HEK293 (cell line): ENCODE measurements at regions not wholly inside any gene's neighbourhood (a gene's known extent, or its start where the extent isn't known, plus 50 kb on each side); places are given as distances from the start of the nearest gene placed in this dataset.

Experiments used
- CTCF ChIA-PET: fragments of 350-600 bp; formaldehyde crosslinking; extraction: SDS; loops from one replicate; lab custom pipeline; 2021; ENCODE audit warnings: antibody characterized with exemption; lab: Yijun Ruan, JAX
- POLR2A ChIA-PET: fragments of 300-600 bp; formaldehyde crosslinking; extraction: SDS; loops from one replicate; lab custom pipeline; 2020; ENCODE audit warnings: antibody characterized with exemption, inconsistent platforms; lab: Yijun Ruan, JAX
- H3K27ac ChIP-seq: fragments of 200-500 bp; sonication (Bioruptor generic); 2 replicates; pipeline ENCODE4 v1.5.1; 2014; ENCODE audit warnings: low read depth, low read length, control low read depth, inconsistent platforms; ENCODE audit errors: extremely low read depth
- H3K36me3 ChIP-seq, 2 experiments: fragments of 200-500 bp in 1 of 2; sonication (Bioruptor generic) in 1 of 2; 1 replicate in 1 of 2; 2 replicates in 1 of 2; pipeline ENCODE4 v1.5.1; 2014 to 2017; ENCODE audit warnings: inconsistent platforms in 2 of 2, low read length in 2 of 2; ENCODE audit not compliant: control insufficient read depth in 2 of 2, insufficient read depth in 1 of 2
- H3K4me1 ChIP-seq: fragments of 200-500 bp; sonication (Bioruptor generic); 2 replicates; pipeline ENCODE4 v1.5.1; 2014; ENCODE audit warnings: mild to moderate bottlenecking, low read length, inconsistent platforms; ENCODE audit not compliant: control insufficient read depth, insufficient read depth
- H3K4me3 ChIP-seq: 2 replicates; pipeline ENCODE4 v1.5.1; 2011; ENCODE audit warnings: low read depth, mild to moderate bottlenecking, control low read depth, low read length, moderate library complexity
- H3K9me3 ChIP-seq: fragments of 200-500 bp; sonication (Bioruptor generic); 2 replicates; pipeline ENCODE4 v1.5.1; 2014; ENCODE audit warnings: low read depth, low read length, inconsistent platforms; ENCODE audit not compliant: control insufficient read depth, insufficient read depth
- MEIS1 ChIP-seq: sonication (generic); formaldehyde crosslinking; IDR thresholded peaks from 2 replicates; pipeline ENCODE4 v1.8.1; 2022; ENCODE audit warnings: missing genetic modification reagents, mild to moderate bottlenecking, borderline replicate concordance
- SALL2 ChIP-seq: fragments of 450-650 bp; formaldehyde crosslinking; IDR thresholded peaks from 2 replicates; pipeline ENCODE4 v1.5.0; 2017; ENCODE audit warnings: missing biosample characterization, mild to moderate bottlenecking, missing genetic modification characterization, borderline replicate concordance
- ZBTB21 ChIP-seq: fragments of 450-650 bp; formaldehyde crosslinking; IDR thresholded peaks from 2 replicates; pipeline ENCODE4 v1.5.1; 2017; ENCODE audit warnings: missing biosample characterization, missing genetic modification characterization
- ZNF140 ChIP-seq: fragments of 450-650 bp; formaldehyde crosslinking; IDR thresholded peaks from 2 replicates; pipeline ENCODE4 v1.5.1; 2016; ENCODE audit warnings: missing biosample characterization, missing genetic modification characterization
- ZNF23 ChIP-seq: fragments of 450-650 bp; formaldehyde crosslinking; IDR thresholded peaks from 2 replicates; pipeline ENCODE4 v1.5.1; 2016; ENCODE audit warnings: missing biosample characterization, missing genetic modification characterization, borderline replicate concordance
- ZNF48 ChIP-seq: fragments of 450-650 bp; formaldehyde crosslinking; IDR thresholded peaks from 2 replicates; pipeline ENCODE4 v1.5.1; 2016; ENCODE audit warnings: missing biosample characterization, missing genetic modification characterization
- ZNF549 ChIP-seq: fragments of 450-650 bp; IDR thresholded peaks from 2 replicates; pipeline ENCODE4 v1.5.1; 2018; ENCODE audit warnings: missing biosample characterization, missing genetic modification characterization, mild to moderate bottlenecking, inconsistent platforms, moderate library complexity
- ZNF555 ChIP-seq: fragments of 450-650 bp; formaldehyde crosslinking; conservative IDR thresholded peaks from 2 replicates; pipeline ENCODE4 v1.5.1; 2017; ENCODE audit warnings: missing biosample characterization, mild to moderate bottlenecking, missing genetic modification characterization, inconsistent platforms
- ZNF561 ChIP-seq: fragments of 450-650 bp; IDR thresholded peaks from 2 replicates; pipeline ENCODE4 v1.5.1; 2018; ENCODE audit warnings: missing biosample characterization, missing genetic modification characterization, borderline replicate concordance
- ZNF610 ChIP-seq: fragments of 450-650 bp; formaldehyde crosslinking; IDR thresholded peaks from 2 replicates; pipeline ENCODE4 v1.5.1; 2016; ENCODE audit warnings: missing biosample characterization, missing genetic modification characterization, borderline replicate concordance
- ZNF658 ChIP-seq: fragments of 450-650 bp; formaldehyde crosslinking; IDR thresholded peaks from 2 replicates; pipeline ENCODE4; 2016; ENCODE audit warnings: missing biosample characterization, missing genetic modification characterization
- ZNF660 ChIP-seq: fragments of 450-650 bp; IDR thresholded peaks from 2 replicates; pipeline ENCODE4 v1.5.1; 2018; ENCODE audit warnings: missing biosample characterization, mild to moderate bottlenecking, missing genetic modification characterization
- ZSCAN18 ChIP-seq: fragments of 450-650 bp; formaldehyde crosslinking; IDR thresholded peaks from 2 replicates; pipeline ENCODE4 v1.5.1; 2016; ENCODE audit warnings: missing biosample characterization, missing genetic modification characterization
- ZSCAN5A ChIP-seq: fragments of 450-650 bp; formaldehyde crosslinking; IDR thresholded peaks from 2 replicates; pipeline ENCODE4 v1.5.1; 2016; ENCODE audit warnings: missing biosample characterization, missing genetic modification characterization
- TF ChIP-seq, protein P1 (sequence below): fragments of 450-650 bp; formaldehyde crosslinking; IDR thresholded peaks from 2 replicates; pipeline ENCODE4 v1.5.1; 2017; ENCODE audit warnings: missing biosample characterization, mild to moderate bottlenecking, missing genetic modification characterization, moderate library complexity
- TF ChIP-seq, protein P2 (sequence below): fragments of 450-650 bp; formaldehyde crosslinking; IDR thresholded peaks from 2 replicates; pipeline ENCODE4 v1.5.1; 2016; ENCODE audit warnings: missing biosample characterization, missing genetic modification characterization, borderline replicate concordance
- TF ChIP-seq, protein P3 (sequence below): fragments of 450-650 bp; formaldehyde crosslinking; IDR thresholded peaks from 2 replicates; pipeline ENCODE4 v1.5.1; 2016; ENCODE audit warnings: missing biosample characterization, missing genetic modification characterization
- TF ChIP-seq, protein P4 (sequence below): fragments of 450-650 bp; formaldehyde crosslinking; IDR thresholded peaks from 2 replicates; pipeline ENCODE4 v1.5.1; 2016; ENCODE audit warnings: missing biosample characterization, missing genetic modification characterization
- TF ChIP-seq, protein P5 (sequence below): fragments of 450-650 bp; IDR thresholded peaks from 2 replicates; pipeline ENCODE4 v1.5.1; 2018; ENCODE audit warnings: missing biosample characterization, mild to moderate bottlenecking, missing genetic modification characterization

DNA sequence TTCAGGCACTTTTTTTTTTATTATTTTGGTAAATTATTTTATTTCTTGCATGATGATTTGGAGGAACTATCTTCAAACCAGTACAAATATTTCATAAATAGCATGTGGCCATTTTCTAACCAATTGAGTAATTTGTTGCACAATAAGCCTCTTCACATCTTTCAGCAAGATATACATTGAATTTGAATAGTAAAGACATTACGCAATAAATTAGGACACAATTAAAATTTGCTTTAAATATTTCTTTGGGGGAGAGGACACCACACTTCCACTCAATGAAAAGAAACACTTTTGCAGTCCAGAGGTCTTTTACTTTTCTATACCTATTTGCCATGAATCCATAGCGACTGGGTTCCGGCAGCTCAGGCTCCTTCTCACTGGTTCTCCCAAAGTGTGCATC is 762.6 kb upstream of the GOLIM4 start:
- Histone ChIP-seq H3K4me3 (no peak overlapping the region), H3K36me3 (no peaks in the 10 kb centered on the region), H3K27ac (no peak overlapping the region), H3K9me3 (no peaks in the 10 kb centered on the region), H3K4me1 (no peaks in the 10 kb centered on the region)
- TF ChIP-seq, protein P1, sequence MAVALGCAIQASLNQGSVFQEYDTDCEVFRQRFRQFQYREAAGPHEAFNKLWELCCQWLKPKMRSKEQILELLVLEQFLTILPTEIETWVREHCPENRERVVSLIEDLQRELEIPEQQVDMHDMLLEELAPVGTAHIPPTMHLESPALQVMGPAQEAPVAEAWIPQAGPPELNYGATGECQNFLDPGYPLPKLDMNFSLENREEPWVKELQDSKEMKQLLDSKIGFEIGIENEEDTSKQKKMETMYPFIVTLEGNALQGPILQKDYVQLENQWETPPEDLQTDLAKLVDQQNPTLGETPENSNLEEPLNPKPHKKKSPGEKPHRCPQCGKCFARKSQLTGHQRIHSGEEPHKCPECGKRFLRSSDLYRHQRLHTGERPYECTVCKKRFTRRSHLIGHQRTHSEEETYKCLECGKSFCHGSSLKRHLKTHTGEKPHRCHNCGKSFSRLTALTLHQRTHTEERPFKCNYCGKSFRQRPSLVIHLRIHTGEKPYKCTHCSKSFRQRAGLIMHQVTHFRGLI (tag by site-specific recombination), result no peak
- ChIA-PET CTCF (no interaction called here), POLR2A (no interaction called here)

DNA sequence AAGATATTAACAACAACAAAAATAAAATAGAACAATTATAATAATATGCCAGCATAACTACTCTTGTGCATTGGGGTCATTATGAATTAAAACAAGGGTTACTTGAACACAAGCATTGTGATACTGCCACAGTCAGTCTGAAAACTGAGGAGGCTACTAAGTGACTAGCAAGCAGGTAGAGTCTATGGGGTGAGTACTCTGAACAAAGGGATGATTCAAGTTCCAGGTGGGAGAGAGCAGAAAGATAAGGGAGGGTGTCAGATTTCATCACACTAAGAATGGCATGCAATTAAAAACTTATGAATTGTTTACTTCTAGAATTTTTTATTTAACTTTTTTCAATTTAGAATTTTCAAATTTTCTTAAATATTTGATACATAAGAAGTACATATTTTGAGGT is 754.4 kb upstream of the GOLIM4 start:
- no peak overlapping the region for H3K27ac ChIP-seq
- no peak overlapping the region for H3K4me3 ChIP-seq
- POLR2A ChIA-PET, result no interaction called here
- TF ChIP-seq, protein P2, sequence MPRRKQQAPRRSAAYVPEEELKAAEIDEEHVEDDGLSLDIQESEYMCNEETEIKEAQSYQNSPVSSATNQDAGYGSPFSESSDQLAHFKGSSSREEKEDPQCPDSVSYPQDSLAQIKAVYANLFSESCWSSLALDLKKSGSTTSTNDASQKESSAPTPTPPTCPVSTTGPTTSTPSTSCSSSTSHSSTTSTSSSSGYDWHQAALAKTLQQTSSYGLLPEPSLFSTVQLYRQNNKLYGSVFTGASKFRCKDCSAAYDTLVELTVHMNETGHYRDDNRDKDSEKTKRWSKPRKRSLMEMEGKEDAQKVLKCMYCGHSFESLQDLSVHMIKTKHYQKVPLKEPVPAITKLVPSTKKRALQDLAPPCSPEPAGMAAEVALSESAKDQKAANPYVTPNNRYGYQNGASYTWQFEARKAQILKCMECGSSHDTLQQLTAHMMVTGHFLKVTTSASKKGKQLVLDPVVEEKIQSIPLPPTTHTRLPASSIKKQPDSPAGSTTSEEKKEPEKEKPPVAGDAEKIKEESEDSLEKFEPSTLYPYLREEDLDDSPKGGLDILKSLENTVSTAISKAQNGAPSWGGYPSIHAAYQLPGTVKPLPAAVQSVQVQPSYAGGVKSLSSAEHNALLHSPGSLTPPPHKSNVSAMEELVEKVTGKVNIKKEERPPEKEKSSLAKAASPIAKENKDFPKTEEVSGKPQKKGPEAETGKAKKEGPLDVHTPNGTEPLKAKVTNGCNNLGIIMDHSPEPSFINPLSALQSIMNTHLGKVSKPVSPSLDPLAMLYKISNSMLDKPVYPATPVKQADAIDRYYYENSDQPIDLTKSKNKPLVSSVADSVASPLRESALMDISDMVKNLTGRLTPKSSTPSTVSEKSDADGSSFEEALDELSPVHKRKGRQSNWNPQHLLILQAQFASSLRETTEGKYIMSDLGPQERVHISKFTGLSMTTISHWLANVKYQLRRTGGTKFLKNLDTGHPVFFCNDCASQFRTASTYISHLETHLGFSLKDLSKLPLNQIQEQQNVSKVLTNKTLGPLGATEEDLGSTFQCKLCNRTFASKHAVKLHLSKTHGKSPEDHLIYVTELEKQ (tag by site-specific recombination), result no peak
- no peak for TF ChIP-seq ZNF549
- TF ChIP-seq ZNF23 (tag by site-specific recombination), result no peak
- TF ChIP-seq ZNF555 (tag by site-specific recombination), result no peak
- TF ChIP-seq ZNF658, result no peak
- no peak for TF ChIP-seq SALL2 (tag by site-specific recombination)
- TF ChIP-seq ZNF48 (tag by site-specific recombination), result no peak
- TF ChIP-seq MEIS1 (CRISPR knock-in tag), result no peak
- TF ChIP-seq ZSCAN18 (tag by site-specific recombination), result no peak
- TF ChIP-seq ZBTB21, result no peak
- TF ChIP-seq ZSCAN5A, result no peak
- TF ChIP-seq ZNF140, result no peak
- TF ChIP-seq ZNF660 (tag by site-specific recombination), result no peak
- TF ChIP-seq, protein P3, sequence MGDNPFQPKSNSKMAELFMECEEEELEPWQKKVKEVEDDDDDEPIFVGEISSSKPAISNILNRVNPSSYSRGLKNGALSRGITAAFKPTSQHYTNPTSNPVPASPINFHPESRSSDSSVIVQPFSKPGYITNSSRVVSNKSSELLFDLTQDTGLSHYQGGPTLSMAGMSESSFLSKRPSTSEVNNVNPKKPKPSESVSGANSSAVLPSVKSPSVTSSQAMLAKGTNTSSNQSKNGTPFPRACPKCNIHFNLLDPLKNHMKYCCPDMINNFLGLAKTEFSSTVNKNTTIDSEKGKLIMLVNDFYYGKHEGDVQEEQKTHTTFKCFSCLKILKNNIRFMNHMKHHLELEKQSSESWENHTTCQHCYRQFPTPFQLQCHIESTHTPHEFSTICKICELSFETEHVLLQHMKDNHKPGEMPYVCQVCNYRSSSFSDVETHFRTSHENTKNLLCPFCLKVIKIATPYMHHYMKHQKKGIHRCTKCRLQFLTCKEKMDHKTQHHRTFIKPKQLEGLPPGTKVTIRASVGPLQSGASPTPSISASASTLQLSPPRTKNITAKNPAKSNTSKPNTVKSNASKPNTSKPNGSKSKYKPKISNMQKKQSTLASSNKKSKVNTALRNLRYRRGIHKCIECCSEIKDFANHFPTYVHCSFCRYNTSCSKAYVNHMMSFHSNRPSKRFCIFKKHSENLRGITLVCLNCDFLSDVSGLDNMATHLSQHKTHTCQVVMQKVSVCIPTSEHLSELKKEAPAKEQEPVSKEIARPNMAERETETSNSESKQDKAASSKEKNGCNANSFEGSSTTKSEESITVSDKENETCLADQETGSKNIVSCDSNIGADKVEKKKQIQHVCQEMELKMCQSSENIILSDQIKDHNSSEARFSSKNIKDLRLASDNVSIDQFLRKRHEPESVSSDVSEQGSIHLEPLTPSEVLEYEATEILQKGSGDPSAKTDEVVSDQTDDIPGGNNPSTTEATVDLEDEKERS (tag by site-specific recombination), result no peak
- TF ChIP-seq, protein P4, sequence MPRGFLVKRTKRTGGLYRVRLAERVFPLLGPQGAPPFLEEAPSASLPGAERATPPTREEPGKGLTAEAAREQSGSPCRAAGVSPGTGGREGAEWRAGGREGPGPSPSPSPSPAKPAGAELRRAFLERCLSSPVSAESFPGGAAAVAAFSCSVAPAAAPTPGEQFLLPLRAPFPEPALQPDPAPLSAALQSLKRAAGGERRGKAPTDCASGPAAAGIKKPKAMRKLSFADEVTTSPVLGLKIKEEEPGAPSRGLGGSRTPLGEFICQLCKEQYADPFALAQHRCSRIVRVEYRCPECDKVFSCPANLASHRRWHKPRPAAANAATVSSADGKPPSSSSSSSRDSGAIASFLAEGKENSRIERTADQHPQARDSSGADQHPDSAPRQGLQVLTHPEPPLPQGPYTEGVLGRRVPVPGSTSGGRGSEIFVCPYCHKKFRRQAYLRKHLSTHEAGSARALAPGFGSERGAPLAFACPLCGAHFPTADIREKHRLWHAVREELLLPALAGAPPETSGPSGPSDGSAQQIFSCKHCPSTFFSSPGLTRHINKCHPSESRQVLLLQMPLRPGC (tag by site-specific recombination), result no peak
- no peak for TF ChIP-seq ZNF610
- TF ChIP-seq, protein P5, sequence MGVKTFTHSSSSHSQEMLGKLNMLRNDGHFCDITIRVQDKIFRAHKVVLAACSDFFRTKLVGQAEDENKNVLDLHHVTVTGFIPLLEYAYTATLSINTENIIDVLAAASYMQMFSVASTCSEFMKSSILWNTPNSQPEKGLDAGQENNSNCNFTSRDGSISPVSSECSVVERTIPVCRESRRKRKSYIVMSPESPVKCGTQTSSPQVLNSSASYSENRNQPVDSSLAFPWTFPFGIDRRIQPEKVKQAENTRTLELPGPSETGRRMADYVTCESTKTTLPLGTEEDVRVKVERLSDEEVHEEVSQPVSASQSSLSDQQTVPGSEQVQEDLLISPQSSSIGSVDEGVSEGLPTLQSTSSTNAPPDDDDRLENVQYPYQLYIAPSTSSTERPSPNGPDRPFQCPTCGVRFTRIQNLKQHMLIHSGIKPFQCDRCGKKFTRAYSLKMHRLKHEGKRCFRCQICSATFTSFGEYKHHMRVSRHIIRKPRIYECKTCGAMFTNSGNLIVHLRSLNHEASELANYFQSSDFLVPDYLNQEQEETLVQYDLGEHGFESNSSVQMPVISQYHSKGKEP (tag by site-specific recombination), result no peak
- no peak for TF ChIP-seq ZNF561 (tag by site-specific recombination)
- no peaks in the 10 kb centered on the region for H3K9me3 ChIP-seq
- H3K36me3 ChIP-seq, result no peaks in the 10 kb centered on the region
- H3K4me1 ChIP-seq, result no peaks in the 10 kb centered on the region
- CTCF ChIA-PET, result interaction anchor here (1.1 kb wide), 1 partner anchor 639 kb away, joined by 3 read pairs; no protein-coding TSS in a partner anchor
